Stimulated activated CD4-positive, alpha-beta T cell treated with anti-CD3 and anti-CD28 coated beads, Interleukin-4, amount 100 ng/mL, for 48 hours (primary cell): ENCODE measurements at regions not wholly inside any gene's neighbourhood (a gene's known extent, or its start where the extent isn't known, plus 50 kb on each side); places are given as distances from the start of the nearest gene placed in this dataset.

Experiments used
- DNase-seq, 2 donors: peaks; one replicate each; pipeline ENCODE4 v3.0.0-alpha.2; 2020; ENCODE audit warnings: low read depth in 2 of 2

GRCh38 chr3:20909511-20909910 lies 723.5 kb upstream of the SGO1 start:
- DNase-seq, result no peak

GRCh38 chr3:20905210-20905805 lies 719.3 kb upstream of the SGO1 start:
- no peak for DNase-seq

- no peak for DNase-seq
Measured at GRCh38 chr3:20904671-20905070, 718.7 kb upstream of the SGO1 start.

GRCh38 chr3:20898962-20899361 lies 713.0 kb upstream of the SGO1 start:
- no peak for DNase-seq

GRCh38 chr3:20890111-20890519 lies 704.1 kb upstream of the SGO1 start:
- DNase-seq, result no peak

- DNase-seq, result no peak
Measured at GRCh38 chr3:20878691-20879090, 692.7 kb upstream of the SGO1 start.

GRCh38 chr3:20873235-20873634 lies 687.2 kb upstream of the SGO1 start:
- DNase-seq, result no peak

- no peak for DNase-seq
Measured at GRCh38 chr3:20870106-20870899, 684.3 kb upstream of the SGO1 start.

GRCh38 chr3:20865803-20866202 lies 679.8 kb upstream of the SGO1 start:
- DNase-seq, result no peak

GRCh38 chr3:20861454-20861853 lies 675.4 kb upstream of the SGO1 start:
- DNase-seq, result no peak

GRCh38 chr3:20857636-20858035 lies 671.6 kb upstream of the SGO1 start:
- DNase-seq, result no peak

- no peak for DNase-seq
Measured at GRCh38 chr3:20853890-20854289, 667.9 kb upstream of the SGO1 start.

- DNase-seq, result no peak
Measured at GRCh38 chr3:20852712-20853111, 666.7 kb upstream of the SGO1 start.

GRCh38 chr3:20849975-20850374 lies 664.0 kb upstream of the SGO1 start:
- DNase-seq, result no peak

- DNase-seq, result no peak
Measured at GRCh38 chr3:20846832-20847231, 660.8 kb upstream of the SGO1 start.

GRCh38 chr3:20846066-20846465 lies 660.1 kb upstream of the SGO1 start:
- DNase-seq, result no peak

- no peak for DNase-seq
Measured at GRCh38 chr3:20844851-20845250, 658.8 kb upstream of the SGO1 start.

- no peak for DNase-seq
Measured at GRCh38 chr3:20842594-20843436, 656.8 kb upstream of the SGO1 start.

- DNase-seq, result no peak
Measured at GRCh38 chr3:20842002-20842401, 656.0 kb upstream of the SGO1 start.

- DNase-seq, result no peak
Measured at GRCh38 chr3:20837676-20838302, 651.8 kb upstream of the SGO1 start.

- no peak for DNase-seq
Measured at GRCh38 chr3:20836801-20837200, 650.8 kb upstream of the SGO1 start.

- DNase-seq, result no peak
Measured at GRCh38 chr3:20832963-20833362, 647.0 kb upstream of the SGO1 start.
